ENCODE measurements at regions not wholly inside any gene's neighbourhood (a gene's known extent, or its start where the extent isn't known, plus 50 kb on each side); places are given as distances from the start of the nearest gene placed in this dataset.

GRCh38 chr12:47602325-47602724, 103.5 kb downstream of the RPAP3 start:
- H2AFZ ChIP-seq (ENCODE audit: insufficient read depth, low read depth, low read length, poor library complexity, severe bottlenecking): no peak overlapping the region
- H3K27ac Mint-ChIP-seq: peak overlapping the region in 1 of 7 donors; percentile 60
- no peak overlapping the region for H3K4me3 Mint-ChIP-seq
- no peak for TF ChIP-seq CTCF (IDR thresholded peaks at IDR 0.05)
- no peaks in the 10 kb centered on the region for H3K36me3 ChIP-seq (replicated peaks in 1 of 2; ENCODE audit: control insufficient read depth in 1 of 2, insufficient read depth in 2 of 2, low read length in 2 of 2)
- no peak overlapping the region for H3K9ac ChIP-seq (ENCODE audit: insufficient read depth, low read length, poor library complexity, severe bottlenecking)
- H3K4me3 ChIP-seq (replicated peaks in 1 of 3; ENCODE audit: low read depth in 2 of 3, low read length in 3 of 3): no peak overlapping the region
- H4K20me1 ChIP-seq (ENCODE audit: insufficient read depth, low read length): no peaks in the 10 kb centered on the region
- intact Hi-C loops (cut with micrococcal nuclease): no loop called here
- H3K9me3 Mint-ChIP-seq: peaks cover 6 to 23% (median 20%) of the 10 kb centered on the region in 7 donors
- H3K36me3 Mint-ChIP-seq: peaks cover 4 to 9% of the 10 kb centered on the region in 2 donors
- no CpG with 5 or more reads among the region's 1 CpG for WGBS (ENCODE audit: insufficient coverage)
- peaks cover 0 to 14% of the 10 kb centered on the region in 2 donors for H3K9me3 ChIP-seq (replicated peaks in 1 of 2; ENCODE audit: control insufficient read depth in 1 of 2, insufficient read depth in 1 of 2, low read length in 2 of 2)
- no peaks in the 10 kb centered on the region for H3K27me3 ChIP-seq (ENCODE audit: control insufficient read depth in 2 of 2, insufficient read depth in 2 of 2, low read length in 2 of 2)
- no peaks in the 10 kb centered on the region for H3K27me3 Mint-ChIP-seq (ENCODE audit: low read depth in 3 of 3)
- H3K27ac ChIP-seq (ENCODE audit: low read depth in 1 of 2, low read length in 2 of 2): no peak overlapping the region
- H3K4me1 Mint-ChIP-seq: peaks cover 2% of the 10 kb centered on the region
- peaks cover 0 to under 1% of the 10 kb centered on the region in 2 donors for H3K4me1 ChIP-seq (ENCODE audit: control insufficient read depth in 1 of 2, insufficient read depth in 2 of 2, low read length in 2 of 2)
- H3K79me2 ChIP-seq (ENCODE audit: insufficient read depth, low read length): no peaks in the 10 kb centered on the region
- DNase-seq: no peak
- no peak overlapping the region for H3K4me2 ChIP-seq (replicated peaks; ENCODE audit: extremely low read depth, low read length, poor library complexity, severe bottlenecking)

DNA sequence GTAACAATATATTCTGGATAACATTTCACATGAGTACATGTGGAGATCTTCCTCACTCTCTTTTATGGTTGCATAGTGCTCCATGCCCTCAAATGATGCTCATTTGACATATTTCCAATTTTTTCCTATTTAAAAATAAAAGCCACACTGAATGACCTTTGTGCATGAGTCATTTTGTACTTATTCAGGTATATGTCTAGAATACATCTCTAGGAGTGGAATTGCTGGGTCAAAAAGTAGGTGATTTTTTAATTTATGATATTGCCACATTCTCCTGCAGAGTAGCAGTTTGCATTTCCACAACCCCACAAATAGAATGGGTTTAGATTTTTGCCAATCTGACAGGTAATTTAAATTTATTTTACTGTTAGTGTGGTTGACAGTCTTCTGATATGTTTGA, 104.8 kb downstream of the RPAP3 start:
- no peak for TF ChIP-seq CTCF (IDR thresholded peaks at IDR 0.05)
- no peak overlapping the region for H3K9ac ChIP-seq (ENCODE audit: insufficient read depth, low read length, poor library complexity, severe bottlenecking)
- Mint-ChIP-seq H3K27me3 (ENCODE audit: low read depth in 3 of 3) (peaks cover 0 to 2% (median 0%) of the 10 kb centered on the region in 3 donors), H3K36me3 (peaks cover 0 to 4% of the 10 kb centered on the region in 2 donors), H3K4me3 (no peak overlapping the region), H3K4me1 (peaks cover 2% of the 10 kb centered on the region), H3K9me3 (peaks cover 0 to 14% (median 10%) of the 10 kb centered on the region in 7 donors), H3K27ac (no peak overlapping the region)
- no peaks in the 10 kb centered on the region for H3K4me1 ChIP-seq (ENCODE audit: control insufficient read depth in 1 of 2, insufficient read depth in 2 of 2, low read length in 2 of 2)
- H2AFZ ChIP-seq (ENCODE audit: insufficient read depth, low read depth, low read length, poor library complexity, severe bottlenecking): no peak overlapping the region
- no peak overlapping the region for H3K4me3 ChIP-seq (replicated peaks in 1 of 3; ENCODE audit: low read depth in 2 of 3, low read length in 3 of 3)
- no peaks in the 10 kb centered on the region for H4K20me1 ChIP-seq (ENCODE audit: insufficient read depth, low read length)
- H3K4me2 ChIP-seq (replicated peaks; ENCODE audit: extremely low read depth, low read length, poor library complexity, severe bottlenecking): no peak overlapping the region
- peaks cover 0 to 8% of the 10 kb centered on the region in 2 donors for H3K9me3 ChIP-seq (replicated peaks in 1 of 2; ENCODE audit: control insufficient read depth in 1 of 2, insufficient read depth in 1 of 2, low read length in 2 of 2)
- intact Hi-C loops (cut with micrococcal nuclease): no loop called here
- H3K79me2 ChIP-seq (ENCODE audit: insufficient read depth, low read length): no peaks in the 10 kb centered on the region
- H3K27ac ChIP-seq (ENCODE audit: low read depth in 1 of 2, low read length in 2 of 2): no peak overlapping the region
- H3K36me3 ChIP-seq (replicated peaks in 1 of 2; ENCODE audit: control insufficient read depth in 1 of 2, insufficient read depth in 2 of 2, low read length in 2 of 2): no peaks in the 10 kb centered on the region
- H3K27me3 ChIP-seq (ENCODE audit: control insufficient read depth in 2 of 2, insufficient read depth in 2 of 2, low read length in 2 of 2): no peaks in the 10 kb centered on the region
- no peak for DNase-seq

Data from CD14-positive monocyte (primary cell).